ENCODE measurements at regions not wholly inside any gene's neighbourhood (a gene's known extent, or its start where the extent isn't known, plus 50 kb on each side); places are given as distances from the start of the nearest gene placed in this dataset.

DNA sequence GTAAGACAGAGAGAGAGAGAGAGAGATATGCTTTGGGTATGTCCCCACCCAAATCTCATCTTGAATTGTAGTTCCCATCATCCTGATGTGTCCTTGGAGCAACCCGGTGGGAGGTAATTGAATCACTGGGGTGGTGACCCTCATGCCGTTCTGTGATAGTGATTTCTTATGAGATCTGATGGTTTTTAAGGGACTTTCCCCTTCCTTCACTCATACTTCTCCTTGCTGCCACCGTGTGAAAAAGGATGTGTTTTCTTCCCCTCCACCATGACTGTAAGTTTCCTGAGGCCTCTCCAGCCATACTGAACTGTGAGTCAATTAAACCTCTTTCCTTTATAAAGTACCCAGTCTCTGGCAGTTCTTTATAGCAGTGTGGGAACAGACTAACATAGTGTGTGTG is 60.3 kb downstream of the EOMES start:
- Mint-ChIP-seq H3K9me3 (no peaks in the 10 kb centered on the region), H3K4me3 (no peak overlapping the region), H3K36me3 (ENCODE audit: insufficient read depth) (no peaks in the 10 kb centered on the region), H3K4me1 (peaks cover 11% of the 10 kb centered on the region), H3K27ac (ENCODE audit: low read depth) (no peak overlapping the region), H3K27me3 (no peaks in the 10 kb centered on the region)
- ATAC-seq (replicated peaks; ENCODE audit: extremely low read depth, poor library complexity, severe bottlenecking) (no peak), DNase-seq (ENCODE audit: low spot score in 2 of 2) (no peak)

DNA sequence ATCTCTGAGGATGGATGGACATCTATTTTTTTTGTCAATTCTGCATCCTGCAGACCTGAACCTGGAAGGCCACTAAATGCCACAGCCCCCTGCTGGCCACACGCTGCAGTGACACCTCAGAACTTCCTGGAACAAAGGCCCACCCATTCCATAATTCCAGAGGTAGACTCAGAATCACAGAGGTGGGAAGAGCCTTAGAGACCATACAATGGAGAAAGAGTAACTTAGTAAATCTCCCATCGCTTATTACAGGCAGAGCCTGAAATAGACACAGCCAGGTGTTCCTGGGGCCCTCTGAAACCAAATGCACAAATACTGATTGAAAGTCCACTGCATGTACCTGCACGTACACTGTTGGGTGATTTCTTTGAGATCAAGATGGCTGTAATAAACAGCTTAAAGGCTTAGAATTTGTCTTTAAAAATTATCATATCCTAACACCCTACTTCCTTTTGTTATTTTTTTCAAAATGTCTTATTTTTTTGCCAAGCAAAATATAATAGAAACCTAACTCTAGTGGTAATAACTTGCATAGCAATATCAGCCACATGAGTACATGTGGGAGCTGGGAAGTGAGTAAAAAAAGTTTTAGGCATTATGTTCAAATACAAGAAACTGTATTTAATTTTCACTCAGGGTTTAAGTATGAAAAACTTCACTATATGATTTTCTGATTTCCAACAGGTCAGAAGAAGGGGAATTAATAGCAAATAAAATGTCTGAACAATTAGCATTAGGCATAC is 62.7 kb downstream of the EOMES start:
- H3K27me3 Mint-ChIP-seq = peaks cover 8% of the 10 kb centered on the region
- ATAC-seq (replicated peaks; ENCODE audit: extremely low read depth, poor library complexity, severe bottlenecking) (peak; percentile 32), DNase-seq (ENCODE audit: low spot score in 2 of 2) (no peak)
- peaks cover 4% of the 10 kb centered on the region for H3K4me1 Mint-ChIP-seq
- H3K36me3 Mint-ChIP-seq (ENCODE audit: insufficient read depth) = no peaks in the 10 kb centered on the region
- H3K9me3 Mint-ChIP-seq = no peaks in the 10 kb centered on the region
- H3K4me3 Mint-ChIP-seq = no peak overlapping the region
- H3K27ac Mint-ChIP-seq (ENCODE audit: low read depth) = no peak overlapping the region

DNA sequence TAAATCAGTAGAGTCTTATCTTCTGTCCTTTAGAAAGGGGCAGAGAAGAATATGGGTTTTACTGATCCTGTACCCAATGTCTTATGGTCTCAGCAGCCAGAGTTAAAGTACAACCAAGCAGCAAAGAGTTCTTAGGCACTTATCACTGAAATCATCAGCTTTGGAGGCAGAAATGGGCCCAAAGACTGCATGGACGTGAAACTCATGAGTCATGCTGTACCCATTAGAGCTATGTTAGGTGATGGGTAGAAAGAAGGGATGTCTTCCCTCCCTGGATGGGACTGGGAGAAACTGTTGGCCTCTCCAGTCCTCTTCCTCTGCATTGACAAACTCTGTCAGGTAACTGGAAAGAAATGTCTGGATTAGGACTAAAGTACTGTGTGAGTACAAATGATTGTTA is 63.4 kb downstream of the EOMES start:
- Mint-ChIP-seq H3K27me3 (peaks cover 8% of the 10 kb centered on the region), H3K36me3 (ENCODE audit: insufficient read depth) (no peaks in the 10 kb centered on the region), H3K4me1 (peaks cover 4% of the 10 kb centered on the region), H3K27ac (ENCODE audit: low read depth) (no peak overlapping the region), H3K4me3 (no peak overlapping the region), H3K9me3 (no peaks in the 10 kb centered on the region)
- ATAC-seq (replicated peaks; ENCODE audit: extremely low read depth, poor library complexity, severe bottlenecking) (no peak), DNase-seq (ENCODE audit: low spot score in 2 of 2) (no peak)

DNA sequence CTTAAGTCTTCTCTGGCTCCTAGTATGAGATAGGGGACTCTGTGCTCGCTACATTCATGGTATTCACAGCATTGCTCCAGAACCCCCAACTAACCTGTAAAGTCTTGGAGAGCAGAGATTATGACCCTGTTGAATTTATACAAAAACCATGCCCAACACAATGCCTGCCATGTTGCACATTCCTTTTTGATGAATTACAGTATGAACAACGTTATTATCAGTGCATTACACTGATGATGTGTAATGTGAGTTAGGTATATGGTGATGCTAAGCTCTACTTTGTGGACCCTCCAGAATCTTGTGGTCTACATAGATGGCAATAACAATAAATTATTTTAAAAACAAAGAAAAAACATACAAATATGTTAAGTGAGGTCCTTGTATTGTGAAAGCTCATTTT is 64.3 kb downstream of the EOMES start:
- no peaks in the 10 kb centered on the region for H3K9me3 Mint-ChIP-seq
- no peak for ATAC-seq (replicated peaks; ENCODE audit: extremely low read depth, poor library complexity, severe bottlenecking)
- peaks cover 8% of the 10 kb centered on the region for H3K27me3 Mint-ChIP-seq
- H3K4me1 Mint-ChIP-seq = peaks cover 4% of the 10 kb centered on the region
- no peak overlapping the region for H3K27ac Mint-ChIP-seq (ENCODE audit: low read depth)
- no peak for DNase-seq (ENCODE audit: low spot score in 2 of 2)
- H3K4me3 Mint-ChIP-seq = no peak overlapping the region
- no peaks in the 10 kb centered on the region for H3K36me3 Mint-ChIP-seq (ENCODE audit: insufficient read depth)

DNA sequence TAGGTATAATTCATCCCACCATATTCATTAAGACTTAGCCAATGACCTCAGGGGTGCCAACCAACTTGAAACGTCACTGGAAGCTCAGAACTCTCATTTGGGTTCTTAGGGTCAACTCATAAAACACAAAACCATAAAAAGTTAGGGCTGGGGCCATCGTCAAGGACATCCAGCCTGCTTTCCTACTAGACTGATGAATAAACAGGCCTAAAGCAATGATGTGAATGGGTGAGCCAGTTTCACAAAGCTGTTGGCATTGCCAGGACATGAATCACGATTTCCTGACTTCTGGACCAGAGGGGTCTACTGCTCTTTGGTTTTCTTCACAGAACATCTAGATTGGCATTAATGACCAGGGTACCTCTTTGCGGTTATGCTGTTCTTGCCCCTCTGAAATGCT is 64.7 kb downstream of the EOMES start:
- peaks cover 4% of the 10 kb centered on the region for H3K4me1 Mint-ChIP-seq
- no peak overlapping the region for H3K4me3 Mint-ChIP-seq
- DNase-seq (ENCODE audit: low spot score in 2 of 2) (no peak), ATAC-seq (replicated peaks; ENCODE audit: extremely low read depth, poor library complexity, severe bottlenecking) (no peak)
- H3K27ac Mint-ChIP-seq (ENCODE audit: low read depth) = no peak overlapping the region
- H3K36me3 Mint-ChIP-seq (ENCODE audit: insufficient read depth) = no peaks in the 10 kb centered on the region
- H3K27me3 Mint-ChIP-seq = peaks cover 8% of the 10 kb centered on the region
- no peaks in the 10 kb centered on the region for H3K9me3 Mint-ChIP-seq

DNA sequence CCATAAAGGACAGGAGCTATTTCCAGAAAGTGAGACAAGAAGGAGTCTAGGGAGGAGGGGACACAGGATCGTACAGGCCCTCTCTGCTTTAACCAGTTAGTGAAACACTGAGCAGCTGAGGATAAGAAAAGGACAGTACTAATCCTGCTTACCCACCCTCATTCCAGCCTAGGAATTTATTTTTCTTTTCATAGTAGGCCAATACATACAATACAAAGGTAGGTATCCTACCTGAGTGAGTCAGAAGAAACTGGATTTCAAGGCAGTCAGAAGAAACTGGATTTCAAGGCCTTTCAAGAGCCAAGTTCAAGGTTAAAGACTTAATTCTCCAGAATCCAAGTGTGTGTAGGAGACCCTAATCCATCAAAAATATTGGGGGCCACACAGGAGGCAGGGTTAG is 65.3 kb downstream of the EOMES start:
- ATAC-seq (replicated peaks; ENCODE audit: extremely low read depth, poor library complexity, severe bottlenecking) (no peak), DNase-seq (ENCODE audit: low spot score in 2 of 2) (no peak)
- Mint-ChIP-seq H3K9me3 (no peaks in the 10 kb centered on the region), H3K27ac (ENCODE audit: low read depth) (no peak overlapping the region), H3K4me3 (no peak overlapping the region), H3K36me3 (ENCODE audit: insufficient read depth) (no peaks in the 10 kb centered on the region), H3K27me3 (peaks cover 8% of the 10 kb centered on the region), H3K4me1 (peaks cover 4% of the 10 kb centered on the region)

DNA sequence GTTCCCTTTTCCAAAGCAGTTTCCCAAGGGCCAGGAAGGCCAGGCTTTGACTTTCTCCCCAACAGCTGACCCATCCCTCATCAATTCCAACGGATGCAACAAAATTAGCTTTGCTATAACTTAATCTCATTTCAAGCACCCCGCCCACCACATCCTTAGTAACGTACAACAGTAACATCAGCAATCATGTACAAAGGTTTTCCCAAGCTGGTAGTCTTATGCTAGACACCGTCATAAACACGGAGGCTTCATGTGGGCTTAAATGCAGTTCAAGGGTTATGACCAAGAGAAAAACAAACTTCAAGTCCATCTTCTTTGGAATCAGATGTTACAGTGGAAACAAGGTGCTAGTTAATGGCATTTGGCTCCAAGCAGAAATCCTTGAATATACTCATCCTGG is 66.6 kb downstream of the EOMES start:
- DNase-seq (ENCODE audit: low spot score in 2 of 2) (no peak), ATAC-seq (replicated peaks; ENCODE audit: extremely low read depth, poor library complexity, severe bottlenecking) (no peak)
- no peak overlapping the region for H3K4me3 Mint-ChIP-seq
- H3K27ac Mint-ChIP-seq (ENCODE audit: low read depth) = no peak overlapping the region
- peaks cover 8% of the 10 kb centered on the region for H3K27me3 Mint-ChIP-seq
- peaks cover 4% of the 10 kb centered on the region for H3K4me1 Mint-ChIP-seq
- no peaks in the 10 kb centered on the region for H3K9me3 Mint-ChIP-seq
- no peaks in the 10 kb centered on the region for H3K36me3 Mint-ChIP-seq (ENCODE audit: insufficient read depth)

DNA sequence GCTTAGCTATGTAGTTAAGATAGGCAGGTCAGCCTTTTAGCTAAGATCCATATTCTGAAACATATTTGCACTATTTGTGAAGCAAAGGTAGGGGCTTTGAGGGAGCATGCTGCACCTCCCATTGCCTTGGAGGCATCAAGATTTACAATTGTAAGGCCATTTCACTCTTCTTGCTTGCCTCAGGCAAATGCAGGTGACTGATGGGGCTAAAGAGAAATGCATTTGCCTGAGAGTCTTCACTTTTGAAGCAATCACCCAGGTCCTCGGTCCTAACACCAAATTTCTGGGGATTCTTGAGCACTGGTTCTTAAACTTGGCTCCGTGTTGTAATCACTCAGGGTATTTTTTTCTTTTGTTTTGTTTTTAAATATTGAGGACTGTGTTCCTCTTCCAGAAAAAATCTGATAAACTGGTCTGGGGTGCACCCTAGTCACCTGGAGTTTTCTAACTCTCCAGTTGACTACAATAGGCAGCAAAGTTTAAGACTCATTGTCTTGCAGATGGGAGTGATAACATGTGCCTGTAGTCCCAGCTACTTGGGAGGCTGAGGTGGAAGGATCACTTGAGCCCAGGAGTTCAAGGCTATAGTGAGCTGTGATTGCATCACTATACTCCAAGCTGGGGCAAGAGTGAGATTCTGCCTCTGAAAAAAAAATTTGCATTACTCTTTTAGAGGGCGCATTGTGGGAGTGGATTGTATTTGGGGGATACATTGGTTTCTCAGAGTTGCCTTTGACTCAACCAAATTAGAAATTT is 68.1 kb downstream of the EOMES start:
- Mint-ChIP-seq H3K27ac (ENCODE audit: low read depth) (no peak overlapping the region), H3K4me1 (no peaks in the 10 kb centered on the region), H3K4me3 (no peak overlapping the region), H3K9me3 (no peaks in the 10 kb centered on the region), H3K27me3 (peaks cover 8% of the 10 kb centered on the region), H3K36me3 (ENCODE audit: insufficient read depth) (no peaks in the 10 kb centered on the region)
- ATAC-seq (replicated peaks; ENCODE audit: extremely low read depth, poor library complexity, severe bottlenecking) (no peak), DNase-seq (ENCODE audit: low spot score in 2 of 2) (no peak)

DNA sequence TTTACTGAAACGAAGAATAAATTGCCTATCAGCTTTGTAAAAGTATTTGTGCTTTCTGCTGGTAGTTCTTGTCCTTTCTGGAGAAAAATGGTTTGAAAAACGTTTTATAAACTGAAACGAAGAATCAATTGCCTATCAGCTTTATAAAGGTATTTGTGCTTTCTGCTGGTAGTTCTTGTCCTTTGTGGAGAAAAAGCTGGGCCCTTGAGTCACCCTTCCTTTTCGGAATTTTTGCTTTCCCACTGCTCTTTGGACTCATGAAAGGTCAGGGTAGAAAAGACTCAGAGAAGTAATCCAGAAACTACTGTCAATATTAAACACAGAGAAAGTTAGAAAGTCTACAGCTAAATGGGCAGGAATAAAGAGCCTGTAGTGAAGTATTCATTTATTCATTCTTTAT is 72.8 kb downstream of the EOMES start:
- DNase-seq (ENCODE audit: low spot score in 2 of 2) (no peak), ATAC-seq (replicated peaks; ENCODE audit: extremely low read depth, poor library complexity, severe bottlenecking) (no peak)
- Mint-ChIP-seq H3K4me1 (no peaks in the 10 kb centered on the region), H3K36me3 (ENCODE audit: insufficient read depth) (no peaks in the 10 kb centered on the region), H3K27me3 (no peaks in the 10 kb centered on the region), H3K9me3 (no peaks in the 10 kb centered on the region), H3K27ac (ENCODE audit: low read depth) (no peak overlapping the region), H3K4me3 (no peak overlapping the region)

DNA sequence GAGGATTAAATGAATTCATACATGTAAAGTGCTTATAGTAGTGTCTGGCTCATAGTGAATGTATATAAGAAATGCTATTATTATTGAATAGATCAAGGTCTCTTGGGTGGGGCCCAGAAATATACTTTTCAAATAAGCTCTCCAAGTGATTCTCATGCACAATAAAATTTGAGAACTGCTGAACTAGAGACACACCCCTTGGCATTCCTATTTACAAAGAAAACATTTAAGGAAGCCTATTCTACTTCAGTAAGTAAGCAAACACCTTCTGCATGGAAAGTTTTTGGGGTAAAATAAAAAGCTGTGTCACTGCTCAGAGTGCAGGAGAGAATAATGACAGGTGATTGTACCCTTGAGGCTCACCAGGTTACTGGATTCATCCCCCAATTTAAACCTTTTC is 75.2 kb downstream of the EOMES start:
- DNase-seq (ENCODE audit: low spot score in 2 of 2) (no peak), ATAC-seq (replicated peaks; ENCODE audit: extremely low read depth, poor library complexity, severe bottlenecking) (no peak)
- Mint-ChIP-seq H3K27ac (ENCODE audit: low read depth) (no peak overlapping the region), H3K4me3 (no peak overlapping the region), H3K9me3 (no peaks in the 10 kb centered on the region), H3K36me3 (ENCODE audit: insufficient read depth) (no peaks in the 10 kb centered on the region), H3K4me1 (peaks cover 6% of the 10 kb centered on the region), H3K27me3 (no peaks in the 10 kb centered on the region)

DNA sequence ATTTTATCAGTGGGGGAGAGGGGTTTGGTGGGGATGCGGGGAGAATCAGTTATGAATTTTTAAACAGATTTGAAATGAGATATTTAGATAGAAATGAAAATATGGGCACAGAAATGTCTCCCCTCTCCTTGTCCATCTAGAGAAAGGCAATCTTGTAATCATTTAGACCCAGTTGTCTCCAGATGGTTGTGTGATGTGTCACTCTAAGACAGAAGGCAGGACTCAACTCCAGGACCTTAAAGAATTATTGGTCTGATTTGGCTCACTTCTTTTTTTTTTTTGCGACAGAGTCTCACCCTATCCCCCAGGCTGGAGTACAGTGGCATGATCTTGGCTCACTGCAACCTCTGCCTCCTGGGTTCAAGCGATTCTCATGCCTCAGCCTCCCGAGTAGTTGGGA is 77.2 kb downstream of the EOMES start:
- Mint-ChIP-seq H3K27me3 (no peaks in the 10 kb centered on the region), H3K4me3 (no peak overlapping the region), H3K4me1 (peaks cover 10% of the 10 kb centered on the region), H3K27ac (ENCODE audit: low read depth) (no peak overlapping the region), H3K9me3 (no peaks in the 10 kb centered on the region), H3K36me3 (ENCODE audit: insufficient read depth) (no peaks in the 10 kb centered on the region)
- no peak for DNase-seq (ENCODE audit: low spot score in 2 of 2)
- ATAC-seq (replicated peaks; ENCODE audit: extremely low read depth, poor library complexity, severe bottlenecking) = no peak

DNA sequence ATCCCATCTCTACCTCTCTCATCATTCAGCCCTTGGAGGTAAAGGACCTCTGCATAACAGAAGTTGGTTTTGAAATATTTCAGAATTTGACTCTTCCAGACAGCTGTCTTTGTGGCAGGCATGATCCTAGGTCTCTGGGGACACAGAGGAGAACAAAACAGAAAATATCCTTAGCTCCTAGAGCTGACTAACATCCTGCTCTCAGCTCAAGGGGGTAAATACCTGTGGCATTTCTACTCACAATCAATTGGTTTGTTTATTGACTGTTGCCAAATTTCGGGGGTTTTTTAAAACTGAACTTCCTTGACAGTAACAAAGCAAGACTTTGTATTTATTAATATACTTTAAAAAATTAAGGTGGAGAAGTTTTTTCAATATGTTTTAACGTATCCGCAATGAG is 78.8 kb downstream of the EOMES start:
- DNase-seq (ENCODE audit: low spot score in 2 of 2) (no peak), ATAC-seq (replicated peaks; ENCODE audit: extremely low read depth, poor library complexity, severe bottlenecking) (no peak)
- Mint-ChIP-seq H3K27me3 (no peaks in the 10 kb centered on the region), H3K4me1 (peaks cover 20% of the 10 kb centered on the region), H3K27ac (ENCODE audit: low read depth) (no peak overlapping the region), H3K4me3 (no peak overlapping the region), H3K36me3 (ENCODE audit: insufficient read depth) (no peaks in the 10 kb centered on the region), H3K9me3 (no peaks in the 10 kb centered on the region)

DNA sequence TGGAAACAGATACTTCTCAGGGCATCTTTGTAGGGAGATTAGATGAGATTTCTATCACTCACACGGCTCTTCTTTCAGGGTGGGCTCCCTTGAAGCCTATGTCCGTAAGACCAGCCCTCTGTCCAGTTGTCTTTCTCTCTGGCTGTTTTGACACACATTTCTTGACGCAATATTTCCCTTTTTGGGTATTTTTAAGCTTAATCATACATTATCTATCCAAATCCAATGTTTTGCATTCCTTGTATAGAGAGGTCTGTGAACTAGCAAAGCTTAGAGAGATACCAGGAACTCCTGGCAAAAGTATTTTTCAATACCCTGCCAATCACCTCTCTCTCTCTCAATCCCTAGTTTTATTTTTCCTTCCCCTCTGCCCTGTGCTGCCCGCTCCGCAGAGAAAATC is 79.3 kb downstream of the EOMES start:
- ATAC-seq (replicated peaks; ENCODE audit: extremely low read depth, poor library complexity, severe bottlenecking) = no peak
- H3K36me3 Mint-ChIP-seq (ENCODE audit: insufficient read depth) = no peaks in the 10 kb centered on the region
- no peaks in the 10 kb centered on the region for H3K9me3 Mint-ChIP-seq
- DNase-seq (ENCODE audit: low spot score in 2 of 2) = no peak
- peaks cover 20% of the 10 kb centered on the region for H3K4me1 Mint-ChIP-seq
- no peak overlapping the region for H3K4me3 Mint-ChIP-seq
- no peak overlapping the region for H3K27ac Mint-ChIP-seq (ENCODE audit: low read depth)
- H3K27me3 Mint-ChIP-seq = no peaks in the 10 kb centered on the region

All from central memory CD8-positive, alpha-beta T cell (primary cell).